GM21825 (cell line): ENCODE measurements at regions not wholly inside any gene's neighbourhood (a gene's known extent, or its start where the extent isn't known, plus 50 kb on each side); places are given as distances from the start of the nearest gene placed in this dataset.

Experiments
- ATAC-seq: cut with Tn5 transposase; IDR thresholded peaks from one replicate; pipeline ENCODE4 v1.9.1; 2021; ENCODE audit warnings: mild to moderate bottlenecking, moderate library complexity; ENCODE audit not compliant: unreplicated experiment

GRCh38 chr13:55394470-55394869 is 1746.2 kb upstream of the PRR20A start:
- no peak for ATAC-seq

GRCh38 chr13:55402870-55403269 is 1737.8 kb upstream of the PRR20A start:
- ATAC-seq: no peak

DNA sequence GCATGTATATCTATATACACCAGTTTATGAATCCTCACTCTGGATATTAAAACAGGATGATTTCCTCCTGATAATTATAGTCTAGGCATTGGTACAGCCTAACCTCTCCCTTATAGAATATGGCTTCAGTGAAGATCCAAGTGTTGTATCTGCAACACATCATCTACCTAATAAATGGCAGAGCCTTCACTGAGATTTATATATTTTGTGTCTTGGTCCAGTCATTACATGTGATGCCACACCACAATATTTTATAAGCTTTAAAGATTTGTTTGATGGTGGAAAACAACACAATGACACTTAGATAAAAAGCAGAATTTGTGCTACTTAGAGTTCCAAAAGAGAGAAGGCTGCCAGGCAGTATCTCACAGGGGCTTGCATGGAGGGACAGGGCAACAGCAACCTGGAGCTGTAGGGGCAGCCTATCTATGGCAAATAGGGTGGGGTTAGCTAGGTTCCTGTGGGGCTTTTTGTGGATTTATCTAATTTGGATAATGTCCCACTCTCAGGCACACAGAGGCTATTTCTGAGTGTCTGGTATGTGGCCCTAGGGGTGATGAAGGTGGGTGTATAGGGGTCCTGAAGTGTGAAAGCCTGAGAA is 1736.7 kb upstream of the PRR20A start:
- ATAC-seq: no peak

DNA sequence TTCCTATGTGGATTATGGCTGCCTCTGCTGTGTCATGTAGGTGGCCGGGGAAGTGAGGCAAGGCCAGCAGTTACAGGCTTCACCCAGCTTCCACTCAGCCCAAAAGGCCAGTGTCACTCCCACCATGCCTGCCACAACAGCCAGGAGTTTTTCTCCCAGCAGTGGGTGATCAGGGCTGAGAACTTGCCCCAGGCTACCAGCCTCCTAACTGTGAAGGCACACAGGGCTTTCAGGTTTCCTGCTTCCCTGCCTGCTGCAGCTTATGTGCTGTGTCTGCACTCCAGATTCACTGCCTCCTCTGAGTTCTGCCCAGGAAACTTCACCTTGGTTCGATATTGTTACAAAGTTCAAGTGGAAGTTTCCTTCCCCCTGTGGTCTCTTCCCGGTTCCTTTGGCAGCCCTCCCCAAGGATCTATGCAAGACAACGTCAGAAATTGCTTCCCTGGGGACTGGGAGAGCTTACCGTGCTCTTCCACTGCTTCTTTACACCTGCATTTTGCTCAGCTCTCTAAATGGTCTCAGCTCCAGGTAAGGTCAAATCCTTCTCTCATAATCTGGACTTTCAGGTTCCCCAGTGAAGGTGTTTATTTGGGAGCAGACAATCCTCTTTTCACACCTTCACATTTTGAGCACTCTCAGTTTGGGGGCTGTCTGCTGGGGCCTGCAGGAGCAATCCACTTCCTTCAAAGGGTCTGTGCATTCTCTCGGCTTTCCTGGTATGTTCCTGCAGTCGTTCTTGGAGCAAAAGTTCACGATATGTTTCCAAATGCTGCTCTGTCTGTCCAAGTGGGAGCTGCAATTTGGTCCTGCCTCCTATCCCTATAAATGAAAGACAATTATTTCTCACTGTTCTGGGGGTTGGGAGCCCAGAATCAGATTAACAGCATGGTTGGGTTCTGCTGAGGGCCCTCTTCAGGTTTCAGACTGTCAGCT is 1730.1 kb upstream of the PRR20A start:
- ATAC-seq: no peak

GRCh38 chr13:55418095-55418494 is 1722.6 kb upstream of the PRR20A start:
- no peak for ATAC-seq

DNA sequence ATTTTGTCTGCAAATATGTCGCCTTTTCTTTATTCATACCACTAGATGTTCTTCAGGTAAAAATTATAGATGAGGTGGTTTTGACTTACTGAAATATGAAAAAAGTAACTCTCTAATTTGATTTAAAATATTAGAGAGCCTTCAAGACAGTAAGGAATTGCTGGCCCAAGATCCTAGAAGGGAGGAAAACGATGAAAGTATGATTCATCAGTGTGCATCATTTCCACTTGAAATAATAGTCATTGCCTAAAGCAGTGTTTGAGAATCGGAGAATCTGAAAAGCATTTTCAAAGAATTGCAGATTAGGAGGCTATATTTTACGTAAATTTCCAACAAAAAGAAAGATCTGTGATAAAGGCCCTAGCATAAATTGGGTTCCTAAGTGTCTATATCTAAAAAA is 1707.9 kb upstream of the PRR20A start:
- ATAC-seq: no peak

- no peak for ATAC-seq
Measured at GRCh38 chr13:55437162-55437561, 1703.6 kb upstream of the PRR20A start.

- no peak for ATAC-seq
Measured at GRCh38 chr13:55439450-55439849, 1701.3 kb upstream of the PRR20A start.

DNA sequence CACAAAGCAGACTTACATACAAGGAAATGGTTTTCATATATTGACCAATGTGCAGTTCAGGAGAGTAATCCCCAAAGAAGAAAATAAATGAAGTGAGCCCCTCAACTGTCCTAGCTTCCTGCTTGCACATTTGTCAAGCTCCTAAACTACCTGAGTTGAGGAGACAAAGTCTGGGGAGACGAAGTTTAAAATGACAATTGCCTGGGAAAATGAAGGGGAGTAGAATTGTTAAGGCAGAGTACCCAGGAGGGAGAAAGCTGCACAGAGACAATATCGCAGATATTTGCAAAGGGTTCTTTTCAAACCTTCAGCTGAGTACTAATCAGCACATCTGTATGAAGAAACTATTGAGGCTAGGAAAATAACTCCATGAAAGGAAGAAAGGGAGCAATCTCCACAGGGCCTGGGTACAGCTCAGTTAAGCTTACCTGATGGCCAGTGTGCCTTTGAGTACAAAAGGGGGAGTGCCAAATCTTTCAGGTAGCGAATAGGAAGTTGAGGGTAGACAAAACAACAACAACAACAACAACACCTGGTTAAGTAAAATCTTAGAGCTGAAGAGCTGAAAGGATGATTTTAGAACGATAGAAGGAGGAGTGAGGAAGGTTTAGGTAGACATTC is 1700.1 kb upstream of the PRR20A start:
- ATAC-seq: no peak

DNA sequence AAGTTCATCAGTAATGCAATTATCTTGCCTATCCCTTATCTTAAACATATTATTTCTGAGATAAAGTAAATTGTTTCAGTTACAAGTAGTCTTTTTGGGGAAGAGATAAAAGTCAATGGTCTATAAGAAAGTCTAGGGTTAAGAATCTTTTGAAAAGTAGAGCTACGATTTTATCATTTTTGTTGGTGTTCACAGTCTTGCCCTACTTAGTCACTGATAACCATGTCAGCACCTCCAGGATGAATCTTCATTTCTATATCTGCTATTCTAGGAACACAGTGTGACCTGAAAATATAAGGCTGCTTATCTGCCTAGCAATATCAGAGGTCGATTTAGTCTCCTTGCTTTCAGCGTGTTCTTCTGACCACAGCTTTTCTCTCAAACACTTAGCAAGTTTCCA is 1676.5 kb upstream of the PRR20A start:
- no peak for ATAC-seq

- no peak for ATAC-seq
Measured at GRCh38 chr13:55467476-55467875, 1673.2 kb upstream of the PRR20A start.

DNA sequence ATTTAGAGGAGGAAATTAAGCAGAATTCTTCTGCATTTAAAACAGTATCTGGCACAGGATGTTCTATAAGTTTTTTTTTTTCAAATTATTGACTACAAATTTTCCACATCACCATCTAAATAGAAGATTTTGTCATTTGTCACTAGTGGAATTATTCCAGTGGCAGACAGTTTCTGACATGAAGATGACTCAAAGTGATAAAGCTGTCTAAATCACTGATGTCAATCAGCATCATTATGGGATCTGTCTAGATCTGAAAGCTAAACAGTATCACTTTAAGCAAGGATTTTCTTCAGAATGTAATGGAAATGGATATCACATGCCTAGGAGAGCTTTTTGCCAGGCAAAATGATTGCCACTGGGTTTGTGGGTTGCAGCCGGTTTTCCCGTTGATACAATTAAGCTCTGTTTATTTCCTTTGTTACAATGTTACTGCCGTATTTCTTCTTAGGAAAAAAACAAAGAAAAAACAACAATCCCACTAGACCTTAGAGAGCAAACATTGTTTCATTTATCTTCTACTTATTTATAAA is 1657.0 kb upstream of the PRR20A start:
- ATAC-seq: no peak

DNA sequence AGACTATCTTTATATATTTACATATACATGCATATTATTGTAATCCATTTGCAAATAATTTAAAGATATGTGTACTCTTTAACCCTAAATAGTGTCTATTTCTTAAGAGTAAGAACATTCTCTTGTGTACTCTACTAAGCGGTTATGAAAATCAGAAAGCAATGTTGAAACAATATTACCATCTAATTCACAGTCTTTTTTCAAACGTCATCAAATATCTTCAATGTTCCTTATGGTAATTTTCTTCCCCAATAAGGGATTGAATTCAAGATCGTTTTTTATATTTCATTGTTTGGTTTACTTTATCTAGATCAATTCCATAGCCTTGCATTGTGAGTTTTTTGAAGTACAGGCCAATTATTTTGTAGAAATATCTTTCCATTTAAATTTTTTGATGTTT is 1647.4 kb upstream of the PRR20A start:
- no peak for ATAC-seq

- no peak for ATAC-seq
Measured at GRCh38 chr13:55497486-55497885, 1643.2 kb upstream of the PRR20A start.

DNA sequence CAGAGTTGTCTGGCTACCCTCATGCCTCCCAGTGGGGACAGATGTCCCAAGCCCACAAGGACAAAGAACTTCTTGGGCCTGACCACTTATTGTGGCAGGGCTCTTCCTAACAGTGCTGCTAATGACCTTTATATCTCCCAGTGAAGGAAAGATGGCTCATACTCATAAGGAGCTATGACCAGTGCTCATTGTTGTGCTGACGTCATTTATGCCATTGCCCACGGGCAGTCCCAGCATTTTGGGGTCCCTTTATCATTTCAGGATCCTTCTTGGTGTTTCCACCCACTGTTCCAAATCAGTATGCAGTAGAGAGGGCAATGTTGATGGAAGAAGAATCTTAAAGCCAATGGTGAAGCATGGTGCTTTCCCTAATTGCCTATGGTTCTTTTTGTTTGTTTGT is 1640.0 kb upstream of the PRR20A start:
- ATAC-seq: no peak

DNA sequence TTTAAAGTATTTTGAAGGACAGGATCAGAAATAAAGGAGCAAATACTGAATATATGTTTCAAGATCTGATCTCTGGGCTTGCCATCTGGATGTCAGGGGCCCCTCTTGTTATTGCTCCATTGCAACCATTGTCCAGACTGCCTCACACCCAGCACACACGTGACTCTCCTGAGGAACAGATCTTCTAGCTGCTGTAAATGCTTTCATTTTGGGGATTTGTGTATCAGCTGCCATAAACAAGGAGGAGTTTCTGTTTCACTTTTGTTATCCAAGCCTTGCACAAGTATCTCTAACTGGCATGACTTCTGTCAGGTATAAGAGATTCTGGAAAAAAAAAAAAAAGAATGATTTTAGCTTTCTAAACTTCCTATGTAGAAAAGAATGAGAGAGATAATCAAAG is 1624.1 kb upstream of the PRR20A start:
- ATAC-seq: no peak

GRCh38 chr13:55517312-55517711 is 1623.4 kb upstream of the PRR20A start:
- ATAC-seq: no peak

- ATAC-seq: no peak
Measured at GRCh38 chr13:55528434-55528833, 1612.3 kb upstream of the PRR20A start.

- ATAC-seq: no peak
Measured at GRCh38 chr13:55534306-55534705, 1606.4 kb upstream of the PRR20A start.

DNA sequence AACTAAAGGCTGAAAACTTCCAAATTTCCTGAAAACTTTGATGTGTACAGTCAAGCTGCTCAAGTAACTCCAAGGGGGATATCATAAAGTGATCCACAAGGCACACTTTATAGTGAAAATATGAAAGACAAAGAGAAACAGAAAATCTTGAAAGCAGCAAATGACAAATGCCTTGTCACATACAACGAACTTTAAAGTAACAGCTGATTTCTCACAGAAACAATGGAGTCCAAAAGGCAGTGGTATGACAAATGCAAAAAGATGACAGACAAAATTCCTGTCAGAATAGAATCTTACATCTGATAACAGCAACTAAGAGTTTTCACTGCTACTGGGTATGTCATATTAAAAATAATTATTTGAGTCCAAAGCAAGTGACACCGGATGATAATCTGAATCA is 1602.3 kb upstream of the PRR20A start:
- ATAC-seq: no peak

- ATAC-seq: no peak
Measured at GRCh38 chr13:55543053-55543452, 1597.7 kb upstream of the PRR20A start.

GRCh38 chr13:55550624-55551023 is 1590.1 kb upstream of the PRR20A start:
- ATAC-seq: no peak
